HEK293 (cell line): ENCODE measurements at regions not wholly inside any gene's neighbourhood (a gene's known extent, or its start where the extent isn't known, plus 50 kb on each side); places are given as distances from the start of the nearest gene placed in this dataset.

ENCODE experiments used
- BCL6B ChIP-seq: fragments of 450-650 bp; formaldehyde crosslinking; IDR thresholded peaks from 2 replicates; pipeline ENCODE4 v1.5.1; 2017; ENCODE audit warnings: missing biosample characterization, missing genetic modification characterization
- CTCF ChIP-seq: fragments of 450-650 bp; formaldehyde crosslinking; IDR thresholded peaks from 2 replicates; pipeline ENCODE4 v1.5.1; 2016; ENCODE audit warnings: missing biosample characterization, missing genetic modification characterization
- IKZF3 ChIP-seq: fragments of 450-650 bp; IDR thresholded peaks from 2 replicates; pipeline ENCODE4 v1.5.0; 2018; ENCODE audit warnings: missing biosample characterization, mild to moderate bottlenecking, missing genetic modification characterization, moderate library complexity
- SP7 ChIP-seq: fragments of 450-650 bp; formaldehyde crosslinking; IDR thresholded peaks from 2 replicates; pipeline ENCODE4 v1.5.1; 2016; ENCODE audit warnings: missing biosample characterization, missing genetic modification characterization
- TSHZ1 ChIP-seq: fragments of 450-650 bp; formaldehyde crosslinking; IDR thresholded peaks from 2 replicates; pipeline ENCODE4 v1.5.1; 2016; ENCODE audit warnings: missing biosample characterization, missing genetic modification characterization, borderline replicate concordance
- ZBTB1 ChIP-seq: fragments of 450-650 bp; formaldehyde crosslinking; IDR thresholded peaks from 2 replicates; pipeline ENCODE4 v1.5.1; 2016; ENCODE audit warnings: missing biosample characterization, missing genetic modification characterization
- ZBTB26 ChIP-seq: fragments of 450-650 bp; formaldehyde crosslinking; optimal IDR thresholded peaks from 2 replicates; pipeline ENCODE3; 2016; ENCODE audit warnings: missing biosample characterization, mild to moderate bottlenecking, missing genetic modification characterization
- ZBTB8A ChIP-seq: fragments of 450-650 bp; formaldehyde crosslinking; IDR thresholded peaks from 2 replicates; pipeline ENCODE4 v1.5.1; 2016; ENCODE audit warnings: missing biosample characterization, missing genetic modification characterization
- ZNF280D ChIP-seq: fragments of 450-650 bp; formaldehyde crosslinking; IDR thresholded peaks from 2 replicates; pipeline ENCODE4 v1.5.1; 2016; ENCODE audit warnings: missing biosample characterization, missing genetic modification characterization

- no peak for TF ChIP-seq CTCF (tag by site-specific recombination)
- no peak for TF ChIP-seq ZBTB8A (tag by site-specific recombination)
- TF ChIP-seq ZBTB26 = no peak
- no peak for TF ChIP-seq TSHZ1
- TF ChIP-seq BCL6B = no peak
- no peak for TF ChIP-seq SP7 (tag by site-specific recombination)
- no peak for TF ChIP-seq IKZF3
- TF ChIP-seq ZNF280D (tag by site-specific recombination) = no peak
- no peak for TF ChIP-seq ZBTB1 (tag by site-specific recombination)
These were observed 196.7 kb downstream of the TRIM29 start for GRCh38 chr11:119941171-119941570.
